IMR-90 (cell line): ENCODE measurements at regions not wholly inside any gene's neighbourhood (a gene's known extent, or its start where the extent isn't known, plus 50 kb on each side); places are given as distances from the start of the nearest gene placed in this dataset.

ENCODE experiments used
- ATAC-seq: fragments of 200-7000 bp; cut with Tn5 transposase; 2 replicates; pipeline ENCODE4 v1.9.1; 2020; ENCODE audit warnings: low read depth, mild to moderate bottlenecking, moderate library complexity
- BruUV-seq: library from RNA; stranded (reverse); fragments of 400-500 nt; replicated peaks from 2 replicates; lab custom pipeline; 2021; lab: Mats Ljungman, UMichigan
- CTCF ChIA-PET: fragments of 300-600 bp; formaldehyde crosslinking; extraction: SDS; loops from one replicate; lab custom pipeline; 2021; ENCODE audit warnings: antibody characterized with exemption; lab: Yijun Ruan, JAX
- POLR2A ChIA-PET: fragments of 300-600 bp; sonication (Branson Sonifier 250); formaldehyde crosslinking; loops from one replicate; lab custom pipeline; 2022; ENCODE audit warnings: antibody characterized with exemption; ENCODE audit not compliant: unreplicated experiment; lab: Charles Lee
- DNase-seq: peaks from one replicate; pipeline ENCODE4 v3.0.0; 2013
- H2AFZ ChIP-seq: replicated peaks from 2 replicates; pipeline ENCODE3; 2013; ENCODE audit warnings: low read length, mild to moderate bottlenecking; ENCODE audit not compliant: poor library complexity
- H2AK5ac ChIP-seq: 2 replicates; pipeline ENCODE4 v1.6.1; 2013; ENCODE audit warnings: low read depth, low read length, inconsistent platforms
- H2AK9ac ChIP-seq: replicated peaks from 2 replicates; pipeline ENCODE3; 2013; ENCODE audit warnings: mild to moderate bottlenecking, low read depth, low read length, moderate library complexity; ENCODE audit not compliant: poor library complexity
- H2BK120ac ChIP-seq: 2 replicates; pipeline ENCODE4 v1.6.1; 2013; ENCODE audit warnings: low read depth, low read length, inconsistent platforms
- H2BK15ac ChIP-seq: 3 replicates; pipeline ENCODE4 v1.6.1; 2013; ENCODE audit warnings: low read depth, low read length, inconsistent platforms
- H2BK20ac ChIP-seq: 2 replicates; pipeline ENCODE4 v1.6.1; 2013; ENCODE audit warnings: low read depth, mild to moderate bottlenecking, inconsistent platforms, low read length, moderate library complexity
- H2BK5ac ChIP-seq: 2 replicates; pipeline ENCODE4 v1.6.1; 2013; ENCODE audit warnings: mild to moderate bottlenecking, low read depth, low read length, inconsistent platforms; ENCODE audit not compliant: poor library complexity, severe bottlenecking
- H3K14ac ChIP-seq: replicated peaks from 2 replicates; pipeline ENCODE4 v1.6.1; 2013; ENCODE audit warnings: low read depth, low read length, inconsistent platforms
- H3K18ac ChIP-seq: 2 replicates; pipeline ENCODE4 v1.6.1; 2013; ENCODE audit warnings: low read depth, low read length, control low read depth
- H3K23ac ChIP-seq: 2 replicates; pipeline ENCODE4 v1.6.1; 2013; ENCODE audit warnings: low read depth, low read length, inconsistent platforms
- H3K27ac ChIP-seq: 2 replicates; pipeline ENCODE4 v1.5.1; 2013; ENCODE audit warnings: mild to moderate bottlenecking, control low read depth, low read length; ENCODE audit not compliant: insufficient read depth
- H3K27me3 ChIP-seq: 2 replicates; pipeline ENCODE4 v1.6.1; 2013; ENCODE audit warnings: low read length; ENCODE audit not compliant: control insufficient read depth, insufficient read depth
- H3K36me3 ChIP-seq: 2 replicates; pipeline ENCODE4 v1.6.1; 2013; ENCODE audit warnings: low read length, mixed read lengths; ENCODE audit not compliant: control insufficient read depth, insufficient read depth
- H3K4ac ChIP-seq: 2 replicates; pipeline ENCODE4 v1.6.1; 2013; ENCODE audit warnings: low read depth, low read length, inconsistent platforms
- H3K4me1 ChIP-seq: 2 replicates; pipeline ENCODE4 v1.6.1; 2013; ENCODE audit warnings: low read length, mixed read lengths; ENCODE audit not compliant: control insufficient read depth, insufficient read depth
- H3K4me2 ChIP-seq: 2 replicates; pipeline ENCODE4 v1.6.1; 2013; ENCODE audit warnings: low read depth, mild to moderate bottlenecking, control low read depth, low read length, moderate library complexity
- H3K4me3 ChIP-seq: 2 replicates; pipeline ENCODE4 v1.5.1; 2013; ENCODE audit warnings: low read depth, mild to moderate bottlenecking, control low read depth, low read length, moderate library complexity; ENCODE audit not compliant: insufficient read depth
- H3K56ac ChIP-seq: 2 replicates; pipeline ENCODE4 v1.6.1; 2013; ENCODE audit warnings: low read length, inconsistent platforms; ENCODE audit not compliant: insufficient read depth; ENCODE audit errors: extremely low read depth
- H3K79me1 ChIP-seq, 2 experiments: 2 replicates each; pipeline ENCODE4 v1.6.1; 2013; ENCODE audit warnings: low read length in 2 of 2, inconsistent platforms in 1 of 2, low read depth in 1 of 2
- H3K9ac ChIP-seq: 2 replicates; pipeline ENCODE4 v1.6.1; 2013; ENCODE audit warnings: low read depth, low read length, control low read depth
- H3K9me1 ChIP-seq: 2 replicates; pipeline ENCODE4 v1.6.1; 2013; ENCODE audit warnings: low read length, inconsistent platforms; ENCODE audit not compliant: insufficient read depth
- H3K9me3 ChIP-seq: 2 replicates; pipeline ENCODE4 v1.6.1; 2013; ENCODE audit warnings: low read length; ENCODE audit not compliant: control insufficient read depth, insufficient read depth
- H4K20me1 ChIP-seq: 2 replicates; pipeline ENCODE4 v1.6.1; 2013; ENCODE audit warnings: low read length, inconsistent platforms; ENCODE audit not compliant: insufficient read depth
- H4K5ac ChIP-seq: 2 replicates; pipeline ENCODE4 v1.6.1; 2013; ENCODE audit warnings: mild to moderate bottlenecking, low read depth, low read length, control low read depth
- H4K8ac ChIP-seq, 2 experiments: 2 replicates each; pipeline ENCODE4 v1.6.1; 2013; ENCODE audit warnings: low read depth in 2 of 2, low read length in 2 of 2, control low read depth in 1 of 2, inconsistent platforms in 1 of 2
- H4K91ac ChIP-seq: 2 replicates; pipeline ENCODE4 v1.6.1; 2013; ENCODE audit warnings: low read depth, low read length, inconsistent platforms; ENCODE audit not compliant: insufficient read depth
- CEBPB ChIP-seq: IDR thresholded peaks from 2 replicates; pipeline ENCODE4 v1.6.1; 2012; ENCODE audit warnings: low read depth, low read length, improper control_type of control experiment
- CHD1 ChIP-seq: IDR thresholded peaks from 2 replicates; pipeline ENCODE4 v1.6.1; 2012; ENCODE audit warnings: low read depth, low read length, improper control_type of control experiment
- CTCF ChIP-seq: conservative IDR thresholded peaks from 2 replicates; pipeline ENCODE4 v1.5.1; 2012; ENCODE audit warnings: mild to moderate bottlenecking, low read depth, low read length, improper control_type of control experiment
- FOS ChIP-seq: fragments of 150-350 bp; IDR thresholded peaks from 2 replicates; pipeline ENCODE4 v1.6.1; 2016; ENCODE audit warnings: low read depth, low read length
- MAZ ChIP-seq: IDR thresholded peaks from 2 replicates; pipeline ENCODE4 v1.6.1; 2012; ENCODE audit warnings: low read depth, mild to moderate bottlenecking, low read length, improper control_type of control experiment, moderate library complexity, borderline replicate concordance
- POLR2A ChIP-seq: IDR thresholded peaks from 2 replicates; pipeline ENCODE4 v1.6.1; 2012; ENCODE audit warnings: mild to moderate bottlenecking, low read depth, low read length
- RAD21 ChIP-seq: IDR thresholded peaks from 2 replicates; pipeline ENCODE4 v1.6.1; 2012; ENCODE audit warnings: low read length, improper control_type of control experiment
- RCOR1 ChIP-seq: IDR thresholded peaks from 2 replicates; pipeline ENCODE4 v1.6.1; 2012; ENCODE audit warnings: mild to moderate bottlenecking, low read length, improper control_type of control experiment; ENCODE audit not compliant: insufficient replicate concordance
- RFX5 ChIP-seq: IDR thresholded peaks from 2 replicates; pipeline ENCODE4 v1.8.0; 2012; ENCODE audit warnings: low read depth, mild to moderate bottlenecking, low read length, moderate library complexity
- WGBS, 2 experiments: methylation state at CpG; one replicate each; pipeline versions ENCODE4 v1.1.5 to v1.1.7; 2013; ENCODE audit warnings: missing lambda C conversion rate in 2 of 2; ENCODE audit not compliant: insufficient read length in 1 of 2; ENCODE audit errors: extremely low coverage in 2 of 2; 5-methylcytosine and 5-hydroxymethylcytosine counted together
- dilution Hi-C: fragments of 300-500 bp; cut with HindIII; formaldehyde crosslinking; loops from one replicate; pipeline ENCODE4 v1.14.3; 2018; ENCODE audit warnings: low sequenced_read_pairs; ENCODE audit not compliant: unreplicated experiment
- in situ Hi-C: fragments of 300-500 bp; cut with MboI; formaldehyde crosslinking; loops from 3 replicates; pipeline ENCODE4 v1.14.3; 2019; ENCODE audit warnings: low sequenced_read_pairs, inconsistent platforms, mixed read lengths
- intact Hi-C: fragments of 100-400 bp; cut with micrococcal nuclease; formaldehyde crosslinking; loops from 2 replicates; pipeline ENCODE4 v1.10.0; 2022

- no peak overlapping the region for H3K23ac ChIP-seq
- H3K9me1 ChIP-seq: no peaks in the 10 kb centered on the region
- no peak overlapping the region for H2BK20ac ChIP-seq
- no peak overlapping the region for H3K14ac ChIP-seq
- no peaks in the 10 kb centered on the region for H3K27me3 ChIP-seq
- H3K18ac ChIP-seq: no peak overlapping the region
- no peak overlapping the region for H4K8ac ChIP-seq
- no peaks in the 10 kb centered on the region for H3K9me3 ChIP-seq
- no peak overlapping the region for H2AK5ac ChIP-seq
- TF ChIP-seq CHD1: no peak
- TF ChIP-seq POLR2A: no peak
- TF ChIP-seq CTCF: no peak
- no peak for TF ChIP-seq MAZ
- no peak for TF ChIP-seq CEBPB
- TF ChIP-seq FOS: no peak
- TF ChIP-seq RFX5: no peak
- no peak for TF ChIP-seq RAD21
- TF ChIP-seq RCOR1: no peak
- H4K20me1 ChIP-seq: no peaks in the 10 kb centered on the region
- H3K4me2 ChIP-seq: peak overlapping the region; percentile 41; the same call in 1 of the 2 replicates
- no peak overlapping the region for H3K4me3 ChIP-seq
- intact Hi-C loops: no loop called here
- WGBS, 2 experiments: no CpG with 5 or more reads among the region's 4 CpGs
- H3K4me1 ChIP-seq: no peaks in the 10 kb centered on the region
- no peak overlapping the region for H4K5ac ChIP-seq
- no peak overlapping the region for H2AK9ac ChIP-seq
- DNase-seq (no peak), ATAC-seq (no peak)
- no peak overlapping the region for H2BK120ac ChIP-seq
- no peak overlapping the region for H4K91ac ChIP-seq
- CTCF ChIA-PET: no interaction called here
- H2BK5ac ChIP-seq: no peak overlapping the region
- H2BK15ac ChIP-seq: no peak overlapping the region
- no peak overlapping the region for H3K4ac ChIP-seq
- BruUV-seq: no TSS peak
- dilution Hi-C loops: no loop called here
- H3K79me1 ChIP-seq: no peaks in the 10 kb centered on the region
- no peaks in the 10 kb centered on the region for H3K36me3 ChIP-seq
- H2AFZ ChIP-seq: no peak overlapping the region
- no peak overlapping the region for H3K56ac ChIP-seq
- H3K27ac ChIP-seq: no peak overlapping the region
- no peak overlapping the region for H3K9ac ChIP-seq
- POLR2A ChIA-PET: no interaction called here
- in situ Hi-C loops: no loop called here
Measured at GRCh38 chr21:14762734-14763694, 216.9 kb upstream of the SAMSN1 start.
